GM23338 (cell line): ENCODE measurements at regions not wholly inside any gene's neighbourhood (a gene's known extent, or its start where the extent isn't known, plus 50 kb on each side); places are given as distances from the start of the nearest gene placed in this dataset.

Source experiments
- ATAC-seq: fragments of 200-7000 bp; cut with Tn5 transposase; 3 replicates; pipeline ENCODE4 v1.9.1; 2020
- DNase-seq: peaks from one replicate; pipeline ENCODE4 v3.0.0-alpha.2; 2015; ENCODE audit warnings: low spot score
- H2AFZ ChIP-seq: fragments of 200-600 bp; sonication (generic); 2 replicates; pipeline ENCODE4 v1.8.0; 2016; ENCODE audit warnings: antibody characterized with exemption, mild to moderate bottlenecking, moderate library complexity
- H3F3A ChIP-seq: fragments of 200-600 bp; sonication (generic); replicated peaks from 2 replicates; pipeline ENCODE4 v1.8.0; 2017; ENCODE audit warnings: antibody characterized with exemption, mixed run types, low read depth
- H3K27ac ChIP-seq: fragments of 200-600 bp; sonication (generic); 2 replicates; pipeline ENCODE4 v1.6.1; 2016; ENCODE audit warnings: low read depth
- H3K27me3 ChIP-seq: fragments of 200-600 bp; sonication (generic); 2 replicates; pipeline ENCODE4 v1.8.0; 2016; ENCODE audit warnings: mild to moderate bottlenecking, mixed run types, moderate library complexity; ENCODE audit not compliant: insufficient read depth
- H3K36me3 ChIP-seq: fragments of 200-600 bp; sonication (generic); 2 replicates; pipeline ENCODE4 v1.8.0; 2016; ENCODE audit warnings: mild to moderate bottlenecking; ENCODE audit not compliant: insufficient read depth
- H3K4me1 ChIP-seq: fragments of 200-600 bp; sonication (generic); 2 replicates; pipeline ENCODE4 v1.8.0; 2016; ENCODE audit warnings: mild to moderate bottlenecking, moderate library complexity; ENCODE audit not compliant: insufficient read depth
- H3K4me2 ChIP-seq: fragments of 200-600 bp; sonication (generic); 2 replicates; pipeline ENCODE4 v1.7.1; 2017; ENCODE audit warnings: mixed run types
- H3K4me3 ChIP-seq: fragments of 200-600 bp; sonication (generic); 2 replicates; pipeline ENCODE4 v1.6.1; 2016; ENCODE audit warnings: mixed run types
- H3K79me2 ChIP-seq: fragments of 200-600 bp; sonication (generic); replicated peaks from 2 replicates; pipeline ENCODE4 v1.8.0; 2017; ENCODE audit warnings: mild to moderate bottlenecking; ENCODE audit not compliant: insufficient read depth
- H3K9me2 ChIP-seq: fragments of 200-600 bp; sonication (generic); 2 replicates; pipeline ENCODE4 v1.8.0; 2017; ENCODE audit not compliant: insufficient read depth
- H4K20me1 ChIP-seq: fragments of 200-600 bp; sonication (generic); replicated peaks from 2 replicates; pipeline ENCODE4 v1.8.0; 2017; ENCODE audit warnings: mild to moderate bottlenecking; ENCODE audit not compliant: insufficient read depth
- H3K27ac Mint-ChIP-seq: 2 replicates; pipeline ENCODE4 v1.8.0; 2020; ENCODE audit warnings: inconsistent platforms, mild to moderate bottlenecking, moderate library complexity, mixed read lengths
- H3K27me3 Mint-ChIP-seq: 3 replicates; pipeline ENCODE4 v1.8.0; 2022; ENCODE audit warnings: low read depth, mild to moderate bottlenecking, moderate library complexity, mixed read lengths, inconsistent platforms; ENCODE audit not compliant: insufficient read depth, poor library complexity
- H3K36me3 Mint-ChIP-seq: 3 replicates; pipeline ENCODE4 v1.8.0; 2021; ENCODE audit warnings: low read depth, mild to moderate bottlenecking, inconsistent platforms, moderate library complexity, mixed read lengths
- H3K4me1 Mint-ChIP-seq: 3 replicates; pipeline ENCODE4 v1.8.0; 2020; ENCODE audit warnings: mild to moderate bottlenecking, inconsistent platforms, mixed read lengths
- H3K4me3 Mint-ChIP-seq: 3 replicates; pipeline ENCODE4 v1.8.0; 2021; ENCODE audit warnings: moderate library complexity, mild to moderate bottlenecking, inconsistent platforms, mixed read lengths
- H3K9me3 Mint-ChIP-seq: 3 replicates; pipeline ENCODE4 v1.8.0; 2020; ENCODE audit warnings: moderate library complexity, mild to moderate bottlenecking, inconsistent platforms, mixed read lengths
- CREB1 ChIP-seq: fragments of 250-450 bp; sonication (Bioruptor Pico); IDR thresholded peaks from 2 replicates; pipeline ENCODE4 v1.5.0; 2020; ENCODE audit warnings: low read depth, mild to moderate bottlenecking, moderate library complexity
- ETS1 ChIP-seq: IDR thresholded peaks from 2 replicates; pipeline ENCODE4 v1.6.1; 2016; ENCODE audit warnings: antibody characterized with exemption
- EZH2 ChIP-seq: fragments of 200-600 bp; sonication (generic); IDR thresholded peaks from one replicate; pipeline ENCODE4 v1.8.0; 2017; ENCODE audit warnings: antibody characterized with exemption, mild to moderate bottlenecking, low read depth; ENCODE audit not compliant: unreplicated experiment
- EZH2phosphoT487 ChIP-seq: fragments of 200-600 bp; sonication (generic); IDR thresholded peaks from one replicate; pipeline ENCODE4 v1.8.1; 2018; ENCODE audit warnings: antibody characterized with exemption; ENCODE audit not compliant: unreplicated experiment
- JUNB ChIP-seq: IDR thresholded peaks from one replicate; pipeline ENCODE4 v1.6.1; 2016; ENCODE audit warnings: antibody characterized with exemption; ENCODE audit not compliant: unreplicated experiment
- NANOG ChIP-seq: IDR thresholded peaks from 2 replicates; pipeline ENCODE4 v1.6.1; 2016; ENCODE audit warnings: antibody characterized with exemption, borderline replicate concordance
- POLR2AphosphoS5 ChIP-seq: IDR thresholded peaks from 2 replicates; pipeline ENCODE4 v1.6.1; 2016; ENCODE audit warnings: antibody characterized with exemption, low read depth
- REST ChIP-seq: IDR thresholded peaks from one replicate; pipeline ENCODE4 v1.6.1; 2018; ENCODE audit warnings: antibody characterized with exemption; ENCODE audit not compliant: unreplicated experiment
- STAT1 ChIP-seq: IDR thresholded peaks from one replicate; pipeline ENCODE4 v1.6.1; 2016; ENCODE audit warnings: antibody characterized with exemption; ENCODE audit not compliant: unreplicated experiment
- ZNF114 ChIP-seq: fragments of 250-450 bp; sonication (Bioruptor Pico); IDR thresholded peaks from 2 replicates; pipeline ENCODE4 v1.5.0; 2020; ENCODE audit warnings: mild to moderate bottlenecking, moderate library complexity
- ZNF331 ChIP-seq: fragments of 250-450 bp; sonication (Bioruptor Pico); IDR thresholded peaks from 2 replicates; pipeline ENCODE4 v1.5.0; 2020; ENCODE audit warnings: low read depth, mild to moderate bottlenecking, moderate library complexity
- TF ChIP-seq, protein P1 (sequence below), 2 experiments: fragments of 200-600 bp in 1 of 2; sonication (generic) in 1 of 2; conservative IDR thresholded peaks; 2 replicates each; pipeline versions ENCODE4 v1.5.1 to v1.6.1; 2016 to 2017; ENCODE audit warnings: antibody characterized with exemption in 2 of 2, low read depth in 2 of 2, mild to moderate bottlenecking in 2 of 2, moderate library complexity in 1 of 2
- TF ChIP-seq, protein P2 (sequence below): fragments of 250-450 bp; sonication (Bioruptor Pico); IDR thresholded peaks from 2 replicates; pipeline ENCODE4 v1.5.0; 2020; ENCODE audit warnings: mild to moderate bottlenecking, moderate library complexity

- Histone ChIP-seq H3K36me3 (no peaks in the 10 kb centered on the region), H3K4me1 (no peaks in the 10 kb centered on the region), H2AFZ (no peak overlapping the region), H3K79me2 (no peaks in the 10 kb centered on the region), H3K4me3 (no peak overlapping the region), H4K20me1 (no peaks in the 10 kb centered on the region), H3K9me2 (no peaks in the 10 kb centered on the region), H3K27ac (no peak overlapping the region), H3F3A (no peaks in the 10 kb centered on the region), H3K4me2 (no peak overlapping the region), H3K27me3 (no peaks in the 10 kb centered on the region)
- H3K4me1 Mint-ChIP-seq = no peaks in the 10 kb centered on the region
- ATAC-seq (no peak), DNase-seq (no peak)
- no peak for TF ChIP-seq JUNB
- no peak for TF ChIP-seq POLR2AphosphoS5
- TF ChIP-seq, protein P1, sequence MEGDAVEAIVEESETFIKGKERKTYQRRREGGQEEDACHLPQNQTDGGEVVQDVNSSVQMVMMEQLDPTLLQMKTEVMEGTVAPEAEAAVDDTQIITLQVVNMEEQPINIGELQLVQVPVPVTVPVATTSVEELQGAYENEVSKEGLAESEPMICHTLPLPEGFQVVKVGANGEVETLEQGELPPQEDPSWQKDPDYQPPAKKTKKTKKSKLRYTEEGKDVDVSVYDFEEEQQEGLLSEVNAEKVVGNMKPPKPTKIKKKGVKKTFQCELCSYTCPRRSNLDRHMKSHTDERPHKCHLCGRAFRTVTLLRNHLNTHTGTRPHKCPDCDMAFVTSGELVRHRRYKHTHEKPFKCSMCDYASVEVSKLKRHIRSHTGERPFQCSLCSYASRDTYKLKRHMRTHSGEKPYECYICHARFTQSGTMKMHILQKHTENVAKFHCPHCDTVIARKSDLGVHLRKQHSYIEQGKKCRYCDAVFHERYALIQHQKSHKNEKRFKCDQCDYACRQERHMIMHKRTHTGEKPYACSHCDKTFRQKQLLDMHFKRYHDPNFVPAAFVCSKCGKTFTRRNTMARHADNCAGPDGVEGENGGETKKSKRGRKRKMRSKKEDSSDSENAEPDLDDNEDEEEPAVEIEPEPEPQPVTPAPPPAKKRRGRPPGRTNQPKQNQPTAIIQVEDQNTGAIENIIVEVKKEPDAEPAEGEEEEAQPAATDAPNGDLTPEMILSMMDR (conservative IDR thresholded peaks at IDR 0.05; ENCODE audit: low read depth in 2 of 2) = no peak
- no peak for TF ChIP-seq ZNF331 (CRISPR knock-in tag)
- no peak for TF ChIP-seq CREB1
- TF ChIP-seq REST = no peak
- no peak for TF ChIP-seq ZNF114 (CRISPR knock-in tag)
- no peak for TF ChIP-seq STAT1
- TF ChIP-seq EZH2phosphoT487 = no peak
- TF ChIP-seq, protein P2, sequence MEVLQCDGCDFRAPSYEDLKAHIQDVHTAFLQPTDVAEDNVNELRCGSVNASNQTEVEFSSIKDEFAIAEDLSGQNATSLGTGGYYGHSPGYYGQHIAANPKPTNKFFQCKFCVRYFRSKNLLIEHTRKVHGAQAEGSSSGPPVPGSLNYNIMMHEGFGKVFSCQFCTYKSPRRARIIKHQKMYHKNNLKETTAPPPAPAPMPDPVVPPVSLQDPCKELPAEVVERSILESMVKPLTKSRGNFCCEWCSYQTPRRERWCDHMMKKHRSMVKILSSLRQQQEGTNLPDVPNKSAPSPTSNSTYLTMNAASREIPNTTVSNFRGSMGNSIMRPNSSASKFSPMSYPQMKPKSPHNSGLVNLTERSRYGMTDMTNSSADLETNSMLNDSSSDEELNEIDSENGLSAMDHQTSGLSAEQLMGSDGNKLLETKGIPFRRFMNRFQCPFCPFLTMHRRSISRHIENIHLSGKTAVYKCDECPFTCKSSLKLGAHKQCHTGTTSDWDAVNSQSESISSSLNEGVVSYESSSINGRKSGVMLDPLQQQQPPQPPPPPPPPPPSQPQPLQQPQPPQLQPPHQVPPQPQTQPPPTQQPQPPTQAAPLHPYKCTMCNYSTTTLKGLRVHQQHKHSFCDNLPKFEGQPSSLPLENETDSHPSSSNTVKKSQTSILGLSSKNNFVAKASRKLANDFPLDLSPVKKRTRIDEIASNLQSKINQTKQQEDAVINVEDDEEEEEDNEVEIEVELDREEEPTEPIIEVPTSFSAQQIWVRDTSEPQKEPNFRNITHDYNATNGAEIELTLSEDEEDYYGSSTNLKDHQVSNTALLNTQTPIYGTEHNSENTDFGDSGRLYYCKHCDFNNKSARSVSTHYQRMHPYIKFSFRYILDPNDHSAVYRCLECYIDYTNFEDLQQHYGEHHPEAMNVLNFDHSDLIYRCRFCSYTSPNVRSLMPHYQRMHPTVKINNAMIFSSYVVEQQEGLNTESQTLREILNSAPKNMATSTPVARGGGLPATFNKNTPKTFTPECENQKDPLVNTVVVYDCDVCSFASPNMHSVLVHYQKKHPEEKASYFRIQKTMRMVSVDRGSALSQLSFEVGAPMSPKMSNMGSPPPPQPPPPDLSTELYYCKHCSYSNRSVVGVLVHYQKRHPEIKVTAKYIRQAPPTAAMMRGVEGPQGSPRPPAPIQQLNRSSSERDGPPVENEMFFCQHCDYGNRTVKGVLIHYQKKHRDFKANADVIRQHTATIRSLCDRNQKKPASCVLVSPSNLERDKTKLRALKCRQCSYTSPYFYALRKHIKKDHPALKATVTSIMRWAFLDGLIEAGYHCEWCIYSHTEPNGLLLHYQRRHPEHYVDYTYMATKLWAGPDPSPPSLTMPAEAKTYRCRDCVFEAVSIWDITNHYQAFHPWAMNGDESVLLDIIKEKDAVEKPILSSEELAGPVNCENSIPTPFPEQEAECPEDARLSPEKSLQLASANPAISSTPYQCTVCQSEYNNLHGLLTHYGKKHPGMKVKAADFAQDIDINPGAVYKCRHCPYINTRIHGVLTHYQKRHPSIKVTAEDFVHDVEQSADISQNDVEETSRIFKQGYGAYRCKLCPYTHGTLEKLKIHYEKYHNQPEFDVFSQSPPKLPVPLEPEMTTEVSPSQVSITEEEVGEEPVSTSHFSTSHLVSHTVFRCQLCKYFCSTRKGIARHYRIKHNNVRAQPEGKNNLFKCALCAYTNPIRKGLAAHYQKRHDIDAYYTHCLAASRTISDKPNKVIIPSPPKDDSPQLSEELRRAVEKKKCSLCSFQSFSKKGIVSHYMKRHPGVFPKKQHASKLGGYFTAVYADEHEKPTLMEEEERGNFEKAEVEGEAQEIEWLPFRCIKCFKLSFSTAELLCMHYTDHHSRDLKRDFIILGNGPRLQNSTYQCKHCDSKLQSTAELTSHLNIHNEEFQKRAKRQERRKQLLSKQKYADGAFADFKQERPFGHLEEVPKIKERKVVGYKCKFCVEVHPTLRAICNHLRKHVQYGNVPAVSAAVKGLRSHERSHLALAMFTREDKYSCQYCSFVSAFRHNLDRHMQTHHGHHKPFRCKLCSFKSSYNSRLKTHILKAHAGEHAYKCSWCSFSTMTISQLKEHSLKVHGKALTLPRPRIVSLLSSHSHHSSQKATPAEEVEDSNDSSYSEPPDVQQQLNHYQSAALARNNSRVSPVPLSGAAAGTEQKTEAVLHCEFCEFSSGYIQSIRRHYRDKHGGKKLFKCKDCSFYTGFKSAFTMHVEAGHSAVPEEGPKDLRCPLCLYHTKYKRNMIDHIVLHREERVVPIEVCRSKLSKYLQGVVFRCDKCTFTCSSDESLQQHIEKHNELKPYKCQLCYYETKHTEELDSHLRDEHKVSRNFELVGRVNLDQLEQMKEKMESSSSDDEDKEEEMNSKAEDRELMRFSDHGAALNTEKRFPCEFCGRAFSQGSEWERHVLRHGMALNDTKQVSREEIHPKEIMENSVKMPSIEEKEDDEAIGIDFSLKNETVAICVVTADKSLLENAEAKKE (CRISPR knock-in tag) = no peak
- TF ChIP-seq EZH2 = no peak
- no peak for TF ChIP-seq NANOG
- no peak for TF ChIP-seq ETS1
- peaks cover 2% of the 10 kb centered on the region; the same call in 2 of the 3 replicates for H3K36me3 Mint-ChIP-seq
- peaks cover 4% of the 10 kb centered on the region; the same call in 2 of the 3 replicates for H3K9me3 Mint-ChIP-seq
- H3K27me3 Mint-ChIP-seq = peaks cover under 1% of the 10 kb centered on the region
- no peak overlapping the region for H3K4me3 Mint-ChIP-seq
- H3K27ac Mint-ChIP-seq = no peak overlapping the region
These were observed 1394.4 kb downstream of the KHDRBS2 start for GRCh38 chr6:60891606-60892005.
